RCC 7860 (cell line): ENCODE measurements at regions not wholly inside any gene's neighbourhood (a gene's known extent, or its start where the extent isn't known, plus 50 kb on each side); places are given as distances from the start of the nearest gene placed in this dataset.

ENCODE experiments used
- DNase-seq: peaks from one replicate; pipeline ENCODE4 v3.0.0-alpha.2; 2015; ENCODE audit warnings: low spot score
- FAIRE-seq: peaks from 2 replicates; lab custom pipeline; 2012; peaks lifted over from hg19 to GRCh38; lab: Jason Lieb, UNC

DNA sequence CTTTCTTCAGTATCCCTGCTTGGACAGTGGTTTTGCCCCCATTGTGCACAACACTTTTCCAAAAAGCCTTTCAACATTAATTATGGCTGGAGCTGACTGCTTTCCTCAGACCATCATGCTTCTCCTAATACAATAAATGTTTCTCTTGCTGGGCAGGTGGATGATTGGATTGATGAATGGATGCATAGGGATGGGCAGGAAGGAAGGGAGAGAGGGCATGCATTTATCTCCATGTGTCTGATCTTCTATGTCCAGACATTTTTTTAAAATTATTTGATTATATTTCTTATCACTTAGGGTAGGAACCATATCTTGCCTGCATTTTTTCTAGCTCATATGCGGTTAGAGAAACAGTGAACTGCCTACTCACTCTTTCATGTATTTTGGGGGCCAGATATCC is 218.5 kb downstream of the PRL start:
- no peak for FAIRE-seq

DNA sequence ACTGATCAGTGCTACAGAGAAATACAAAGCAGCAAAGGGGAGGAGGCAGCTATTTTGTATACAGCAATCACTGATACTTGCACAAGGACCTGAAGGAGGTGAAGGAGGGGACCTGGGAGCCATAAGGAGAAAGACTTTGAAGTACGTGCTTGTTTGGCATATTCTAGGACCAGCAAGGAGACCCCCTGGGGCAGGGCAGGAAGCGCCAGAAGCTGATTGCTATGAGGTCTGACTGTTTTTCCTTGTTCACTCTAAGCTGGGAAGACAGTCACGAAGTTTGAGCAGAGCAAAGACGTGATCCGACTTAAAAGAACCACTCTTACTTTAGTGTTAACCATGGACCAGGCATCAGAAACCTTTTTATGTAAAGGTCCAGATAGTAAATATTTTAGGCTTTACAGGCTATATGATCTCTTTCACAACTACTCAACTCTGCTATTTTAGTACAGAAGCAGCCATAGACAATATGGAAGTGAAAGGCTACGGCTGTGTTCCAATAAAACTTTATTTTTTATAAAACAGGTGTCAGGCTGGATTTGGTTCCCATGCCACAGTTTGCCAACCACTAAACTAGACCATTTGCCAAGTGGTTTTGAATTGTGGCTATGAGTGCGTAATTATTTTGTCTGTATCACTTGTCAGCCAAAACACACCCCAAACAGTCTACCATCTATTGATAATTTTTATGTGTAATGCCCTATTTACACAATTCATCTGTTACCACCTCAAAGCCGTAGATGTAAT is 217.9 kb downstream of the PRL start:
- FAIRE-seq (no peak), DNase-seq (no peak)

More for the DNA sequence above, 218.5 kb downstream of the PRL start:
- DNase-seq, result no peak

DNA sequence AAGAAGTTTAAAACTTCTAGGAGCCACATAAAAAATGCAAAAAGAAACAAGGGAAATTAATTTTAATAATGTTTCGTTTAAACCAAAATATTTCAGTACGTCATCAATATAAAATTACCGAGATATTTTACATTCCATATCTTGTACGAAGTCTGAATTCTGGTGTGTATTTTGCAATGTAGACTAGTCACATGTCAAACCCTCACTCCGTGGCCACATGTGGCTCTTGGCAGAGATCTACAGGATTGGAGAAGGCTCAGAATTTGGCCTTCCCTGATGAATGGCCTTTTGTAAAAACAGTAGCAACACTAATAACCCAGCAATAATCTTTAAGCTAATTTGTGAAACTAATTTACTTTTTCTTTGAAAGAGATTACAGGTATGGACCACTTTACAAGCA is 217.1 kb downstream of the PRL start:
- FAIRE-seq (no peak), DNase-seq (no peak)

DNA sequence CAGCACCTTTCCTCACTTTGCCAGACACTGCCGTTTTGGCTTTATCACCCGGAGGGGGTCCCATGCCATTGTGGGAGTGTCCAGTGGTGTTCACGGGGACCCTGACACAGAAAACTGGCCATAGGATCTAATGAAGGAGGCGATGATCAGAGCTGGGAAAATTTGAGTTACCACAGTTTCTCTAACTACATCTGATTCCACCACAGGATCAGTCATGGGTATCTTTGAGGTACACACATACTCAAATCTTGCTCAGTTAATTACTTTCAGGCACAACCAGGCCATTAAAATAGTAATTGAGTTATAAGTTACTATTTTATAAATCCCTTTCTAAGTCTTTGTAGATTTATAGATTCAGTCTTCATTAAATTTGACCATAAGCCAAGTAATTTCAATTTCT is 215.1 kb downstream of the PRL start:
- FAIRE-seq, result no peak
- no peak for DNase-seq

DNA sequence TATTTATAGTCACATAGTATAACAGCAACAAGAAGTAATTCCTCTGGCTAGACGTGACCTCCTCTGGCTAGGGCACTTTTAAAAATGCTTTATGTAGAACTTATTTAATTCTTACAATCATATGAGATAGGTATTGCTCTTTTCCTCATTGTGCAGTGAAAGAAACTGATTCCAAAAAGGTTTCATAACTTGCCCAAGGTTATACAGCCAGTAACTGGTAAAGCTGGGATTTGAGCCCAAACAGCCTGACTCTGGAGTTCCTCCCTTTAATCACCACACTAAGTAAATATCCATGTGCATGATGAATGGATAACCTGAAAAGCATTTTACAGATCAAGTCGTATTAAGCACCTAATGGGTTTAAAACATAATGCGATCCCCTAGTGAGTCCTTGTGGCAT is 214.6 kb downstream of the PRL start:
- no peak for FAIRE-seq
- DNase-seq, result no peak

DNA sequence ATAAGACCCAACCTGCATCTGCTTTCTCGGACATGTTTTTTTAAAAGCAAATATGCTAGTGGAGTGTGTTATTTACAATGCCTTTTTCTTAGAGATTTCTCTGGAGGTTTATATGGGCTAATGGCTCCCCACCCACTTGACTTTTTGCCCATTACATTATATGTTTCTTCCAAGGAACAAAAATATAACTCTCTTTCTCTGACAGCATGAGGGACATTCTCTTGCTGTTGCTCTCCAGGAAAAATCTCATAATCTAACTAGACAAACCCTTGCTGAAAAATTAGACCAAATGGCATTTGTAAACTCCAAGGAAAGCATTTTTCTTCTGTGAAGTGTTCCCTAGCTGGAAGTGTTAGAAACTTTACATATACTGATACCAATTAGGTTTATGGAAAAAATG is 213.7 kb downstream of the PRL start:
- DNase-seq (no peak), FAIRE-seq (no peak)

DNA sequence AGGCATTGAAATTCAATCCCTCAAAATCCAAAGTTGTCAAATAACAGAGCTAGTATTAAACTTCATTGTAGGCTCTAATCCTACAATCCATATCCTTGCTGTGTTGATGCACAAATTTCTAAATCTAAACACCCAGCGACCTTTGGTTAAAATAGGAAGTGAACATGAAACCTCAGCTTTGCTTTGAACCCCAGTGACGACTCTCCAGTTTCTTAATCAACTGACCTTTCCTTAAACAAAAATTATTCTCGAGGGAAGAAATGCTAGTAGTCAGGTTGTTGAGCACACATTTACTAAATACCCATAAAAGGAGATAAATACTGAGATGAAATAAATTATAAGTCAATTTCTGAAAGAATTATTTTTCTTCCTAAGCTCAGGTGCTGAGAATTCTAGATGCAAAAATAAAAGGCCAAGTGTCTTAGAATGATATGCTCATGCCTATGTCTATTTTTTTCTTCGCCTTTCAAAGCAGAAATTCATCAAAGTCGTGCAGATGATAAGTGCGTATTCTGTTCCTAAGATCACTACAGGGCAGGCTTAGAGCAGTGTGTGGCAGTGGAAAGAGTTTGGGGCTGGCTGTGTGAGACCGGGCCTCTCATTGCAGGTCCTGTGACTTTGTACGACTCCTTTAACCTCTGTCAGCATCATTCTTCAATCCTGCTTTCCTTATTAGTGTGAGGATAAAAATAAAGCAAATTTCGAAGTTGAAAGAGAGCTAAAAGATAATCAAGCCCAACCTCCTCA is 208.7 kb downstream of the PRL start:
- no peak for FAIRE-seq
- no peak for DNase-seq

DNA sequence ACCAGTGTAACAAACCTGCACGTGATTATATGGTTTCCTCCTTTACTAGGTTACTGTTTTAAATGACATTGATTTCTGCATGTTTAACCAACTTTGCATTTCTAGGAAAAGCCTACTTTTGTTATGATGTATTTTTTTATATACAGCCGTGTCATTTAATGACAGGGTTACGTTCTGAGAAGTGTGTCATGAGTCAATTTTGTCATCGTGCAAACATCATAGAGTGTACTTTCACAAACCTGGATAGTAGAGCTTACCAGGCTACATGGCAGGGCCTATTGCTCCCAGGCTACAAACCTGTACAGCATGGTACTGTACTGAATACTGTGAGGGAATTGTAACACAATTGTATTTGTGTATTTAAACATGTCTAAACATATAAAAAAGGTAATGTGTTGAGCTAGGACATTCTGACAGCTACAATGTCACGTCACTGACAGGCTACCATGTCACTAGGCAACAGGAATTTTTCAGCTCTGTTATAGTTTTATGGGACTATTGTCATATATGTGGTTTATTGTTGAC is 205.3 kb downstream of the PRL start:
- FAIRE-seq (no peak), DNase-seq (no peak)

DNA sequence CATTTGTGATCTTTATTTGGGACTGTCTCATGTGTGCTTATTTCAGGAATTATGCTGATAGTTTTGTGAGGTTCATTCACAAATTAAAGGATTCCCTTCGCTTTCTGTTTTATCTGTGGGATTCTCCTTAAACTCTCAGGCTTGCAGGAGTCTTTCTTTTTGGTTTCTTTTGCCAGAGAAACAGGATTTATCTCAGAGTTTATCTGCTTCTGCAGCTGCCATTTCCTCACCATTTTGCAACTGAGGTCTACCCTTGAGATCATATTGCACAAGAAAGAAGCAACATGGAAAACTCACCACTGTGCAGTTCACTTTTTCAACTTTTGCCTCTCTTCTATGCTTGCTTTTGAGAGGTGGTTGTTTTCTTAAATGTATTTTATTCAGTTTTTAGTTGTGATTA is 201.0 kb downstream of the PRL start:
- DNase-seq, result no peak

DNA sequence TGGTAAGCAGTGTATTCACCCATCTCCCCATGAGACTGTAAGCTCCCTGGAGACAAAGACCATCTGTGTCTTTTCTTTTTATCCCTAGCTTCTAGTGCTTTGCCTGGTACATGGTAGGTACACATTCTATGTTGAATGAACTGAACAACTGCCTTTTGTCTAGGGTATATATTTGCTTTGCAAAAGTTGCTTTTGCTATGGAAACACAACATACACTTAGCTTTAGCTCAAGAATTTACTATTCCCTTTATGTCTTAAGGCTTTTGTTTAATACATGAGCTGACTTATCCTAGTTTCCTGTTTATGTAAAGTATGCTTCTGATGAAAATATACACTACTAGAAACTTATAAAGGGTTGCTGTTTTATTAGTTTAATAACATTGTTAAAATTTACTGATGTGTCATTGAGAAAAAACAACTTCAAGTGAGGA is 198.2 kb downstream of the PRL start:
- FAIRE-seq (no peak), DNase-seq (no peak)

More for the DNA sequence above, 201.0 kb downstream of the PRL start:
- no peak for FAIRE-seq

DNA sequence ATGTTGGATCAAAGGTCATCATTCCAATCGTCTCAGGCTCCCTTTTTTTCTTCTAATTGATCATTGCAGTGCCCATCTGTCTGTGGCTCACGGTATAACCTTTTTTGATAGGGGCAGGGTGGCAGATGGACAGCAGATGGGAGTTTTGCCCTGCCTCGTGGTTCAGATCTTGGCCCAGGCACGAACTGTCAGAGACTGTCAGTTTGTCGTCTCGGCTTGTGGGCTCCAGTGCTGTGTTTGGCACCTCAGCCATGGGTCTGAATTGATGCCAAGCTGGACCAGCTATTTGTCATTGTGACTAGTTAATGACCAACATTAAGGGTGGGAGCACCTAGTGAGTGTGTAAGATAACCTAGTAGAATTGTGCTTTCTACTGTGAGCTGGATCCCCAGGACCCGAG is 197.6 kb downstream of the PRL start:
- DNase-seq (peak; percentile 21), FAIRE-seq (peak; percentile 68)

DNA sequence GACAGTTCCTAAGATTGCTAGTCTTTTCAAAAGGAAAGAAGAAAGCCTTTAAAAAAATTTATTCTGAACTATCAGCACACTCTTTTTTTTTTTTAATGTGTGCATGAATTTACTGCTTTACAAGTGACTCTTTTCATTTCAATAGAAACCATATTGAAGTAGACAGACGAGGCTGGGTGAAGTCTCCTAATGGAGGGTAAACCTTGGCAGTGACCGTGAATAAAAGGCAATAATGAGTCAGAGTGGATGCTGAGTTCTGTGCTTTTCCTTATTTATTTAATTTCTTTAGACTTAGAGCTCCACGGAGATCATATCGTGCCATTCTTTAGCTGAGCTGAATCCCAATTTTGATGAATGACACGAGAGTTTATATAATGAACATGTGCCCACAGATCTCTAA is 196.9 kb downstream of the PRL start:
- DNase-seq, result no peak
- FAIRE-seq, result no peak

DNA sequence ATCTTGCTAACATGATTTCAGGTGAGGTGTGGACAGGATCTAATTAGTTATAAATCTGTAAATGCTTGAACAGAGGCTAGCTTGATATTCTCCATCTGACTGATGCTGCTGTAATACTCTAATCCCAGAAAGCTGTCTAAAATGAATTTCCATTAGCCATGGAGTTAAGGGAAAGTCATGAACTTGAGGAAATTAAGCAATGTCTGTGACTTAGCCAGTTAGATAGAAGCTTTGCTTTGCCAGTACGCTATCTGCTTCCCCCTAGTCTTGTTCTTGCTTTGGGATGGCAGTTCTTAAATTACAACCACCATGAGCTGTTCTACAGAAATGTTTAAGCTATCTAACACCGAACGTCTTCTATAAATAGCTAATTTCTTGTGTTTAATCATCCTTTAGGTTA is 195.7 kb downstream of the PRL start:
- FAIRE-seq (no peak), DNase-seq (no peak)

DNA sequence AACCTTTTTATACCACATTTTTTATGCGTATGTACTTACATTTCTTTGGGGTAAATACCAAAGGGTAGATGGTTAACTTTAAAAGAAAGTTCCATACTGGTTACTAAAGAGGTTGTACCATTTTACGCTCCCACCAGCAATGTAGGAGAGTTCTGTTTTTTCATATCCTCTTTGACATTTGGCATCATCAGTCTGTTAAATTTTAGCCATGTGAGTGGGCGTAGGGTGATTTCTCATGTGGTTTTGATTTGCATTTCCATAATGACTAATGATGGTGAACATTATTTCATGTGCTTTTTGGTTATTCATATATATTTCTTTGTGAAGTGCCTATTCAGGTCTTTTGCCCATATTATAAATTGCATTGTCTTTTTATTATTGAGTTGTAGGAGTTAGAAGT is 194.2 kb downstream of the PRL start:
- DNase-seq (no peak), FAIRE-seq (no peak)

DNA sequence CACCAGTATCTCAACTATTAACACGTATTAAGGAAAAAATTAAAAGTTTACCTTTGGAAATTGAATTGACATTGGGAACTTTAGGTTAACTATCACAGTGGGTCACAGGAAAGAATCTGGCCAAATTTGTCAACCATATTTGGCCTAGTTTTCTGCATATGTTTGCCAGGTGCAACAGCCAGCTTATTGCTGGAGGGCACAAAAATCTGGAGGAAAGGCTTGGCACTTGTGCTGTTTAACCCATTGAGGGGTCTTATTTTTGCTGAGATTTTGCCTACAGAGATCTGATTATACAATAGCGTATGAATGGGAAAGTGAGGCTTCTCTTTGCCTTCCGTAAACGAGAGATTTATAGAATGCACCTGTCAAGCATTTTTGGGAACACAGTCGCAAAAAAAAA is 190.4 kb downstream of the PRL start:
- FAIRE-seq, result no peak

DNA sequence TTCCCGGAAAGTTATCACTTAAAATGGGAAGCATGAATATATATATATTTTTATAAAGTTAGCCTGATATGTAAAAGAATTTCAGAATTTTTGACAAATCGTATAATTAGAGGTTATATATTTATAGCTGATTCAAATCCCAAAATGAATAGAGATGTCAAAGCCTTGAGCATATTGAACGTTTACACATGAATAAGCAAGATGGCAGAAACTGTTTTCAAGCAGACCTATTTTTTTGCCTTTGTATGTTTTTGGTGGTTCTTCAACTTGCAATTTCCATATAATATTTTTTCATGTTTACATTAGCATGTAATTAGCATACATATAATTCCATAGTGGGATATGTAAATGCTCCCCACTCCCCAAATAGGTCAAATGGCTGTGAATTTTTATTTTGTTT is 189.9 kb downstream of the PRL start:
- no peak for DNase-seq
- no peak for FAIRE-seq

More for the DNA sequence above, 190.4 kb downstream of the PRL start:
- no peak for DNase-seq

DNA sequence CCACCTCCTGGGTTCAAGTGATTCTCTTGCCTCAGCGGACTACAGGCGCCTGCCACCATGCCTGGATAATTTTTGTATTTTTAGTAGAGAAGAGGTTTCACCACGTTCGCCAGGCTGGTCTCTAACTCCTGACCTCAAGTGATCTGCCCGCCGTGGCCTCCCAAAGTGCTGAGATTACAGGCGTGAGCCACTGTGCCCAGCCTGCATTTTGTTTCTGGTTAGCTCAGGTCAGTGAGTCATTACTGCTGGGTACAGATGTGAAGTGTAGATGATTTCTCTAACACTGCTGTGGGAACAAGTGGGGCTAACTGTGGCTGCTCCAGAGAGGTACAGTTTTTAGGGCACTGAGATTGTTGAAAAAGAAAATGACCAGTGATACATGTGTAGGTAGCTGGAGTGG is 188.6 kb downstream of the PRL start:
- FAIRE-seq (peak; percentile 83), DNase-seq (peak; percentile 51)

DNA sequence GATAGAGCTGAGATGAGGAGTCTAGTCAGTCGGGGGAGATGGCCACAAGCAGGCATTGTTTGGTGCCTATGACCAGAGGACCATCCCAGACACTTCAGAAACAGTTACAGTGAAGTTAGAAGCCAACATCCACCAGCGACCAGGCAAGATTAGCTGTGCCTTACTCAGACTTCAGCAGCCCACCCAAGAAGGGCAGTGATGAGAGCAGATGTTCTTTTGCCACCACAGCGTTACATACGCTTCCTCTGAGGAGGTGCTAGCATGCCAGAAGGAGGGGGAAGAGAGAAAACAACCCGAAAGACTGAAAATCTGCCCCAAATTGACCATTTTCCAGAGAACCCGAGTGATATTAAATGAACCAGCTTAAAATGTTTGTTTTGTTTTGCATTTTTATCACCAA is 186.8 kb downstream of the PRL start:
- FAIRE-seq (no peak), DNase-seq (no peak)

DNA sequence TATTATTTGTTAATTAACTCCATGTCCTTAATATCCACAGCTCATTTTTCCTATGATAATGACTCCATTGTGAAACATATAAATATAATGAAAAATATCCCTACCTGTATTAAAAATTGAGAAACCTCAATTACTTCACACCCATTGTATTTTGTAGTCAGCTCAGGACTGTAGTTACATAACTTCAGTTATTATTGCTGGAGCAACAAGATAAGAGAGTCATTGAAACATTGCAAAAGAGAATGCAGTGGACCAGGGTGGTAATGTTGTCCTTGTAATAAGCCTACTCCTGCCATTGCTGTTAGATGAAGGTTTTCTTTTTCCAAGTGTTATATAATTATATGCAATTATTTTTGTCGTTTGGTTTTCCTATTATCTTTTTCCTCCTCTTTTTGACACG is 184.4 kb downstream of the PRL start:
- FAIRE-seq (no peak), DNase-seq (no peak)

DNA sequence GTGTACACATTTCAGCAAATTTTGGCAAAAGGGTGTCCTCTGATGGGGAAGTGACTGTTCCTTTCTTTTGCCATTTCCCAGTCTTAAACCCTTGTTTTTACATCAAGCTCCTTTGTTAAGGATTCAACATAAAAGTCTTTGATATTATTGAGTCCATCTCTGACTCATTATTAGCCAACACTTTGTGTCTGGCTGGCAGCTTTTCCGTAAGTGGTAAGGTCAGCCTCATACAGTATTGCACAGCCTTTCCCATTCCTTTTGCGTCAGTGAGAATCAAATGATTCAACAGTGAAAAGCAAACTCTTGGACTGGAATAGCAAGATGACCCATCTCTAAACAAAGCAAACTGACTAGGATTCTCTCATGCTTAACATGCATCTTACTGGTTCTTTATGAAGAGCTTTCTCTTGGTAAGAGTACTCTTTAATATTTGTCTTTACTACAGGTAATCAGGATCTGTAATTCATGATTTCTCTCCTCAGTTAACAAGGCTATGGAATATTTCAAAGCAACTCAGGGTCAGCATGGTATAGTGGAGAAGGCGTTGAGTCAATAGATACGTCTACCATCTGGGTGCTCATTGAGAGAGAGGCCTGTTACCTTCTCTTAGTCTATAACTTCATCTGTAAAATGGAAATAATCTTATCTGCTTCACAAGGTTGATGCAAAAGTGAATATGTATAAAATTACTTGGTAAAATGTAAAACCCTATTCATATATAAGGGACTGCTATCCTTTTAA is 183.6 kb downstream of the PRL start:
- peak; percentile 85 for DNase-seq
- FAIRE-seq, result peak; percentile 89

DNA sequence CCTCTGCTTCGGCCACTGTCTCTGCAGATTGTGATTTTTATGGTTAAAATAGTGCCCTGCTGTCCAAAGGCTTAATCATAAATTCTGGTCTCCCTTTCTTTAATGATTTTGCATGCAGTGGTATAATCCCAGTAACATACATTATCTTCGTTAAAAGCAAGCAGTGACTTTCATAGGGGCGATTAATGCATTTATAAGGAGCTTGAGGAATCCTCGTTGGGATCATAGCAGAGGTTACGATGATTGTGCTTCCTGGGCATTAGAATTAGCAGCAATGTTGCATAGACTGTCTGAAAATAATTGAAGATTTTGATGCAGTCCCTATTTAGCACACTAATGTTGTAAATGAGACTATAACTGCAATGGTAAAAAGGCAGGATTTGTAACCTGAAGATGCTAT is 181.3 kb downstream of the PRL start:
- DNase-seq, result no peak
- FAIRE-seq, result no peak

DNA sequence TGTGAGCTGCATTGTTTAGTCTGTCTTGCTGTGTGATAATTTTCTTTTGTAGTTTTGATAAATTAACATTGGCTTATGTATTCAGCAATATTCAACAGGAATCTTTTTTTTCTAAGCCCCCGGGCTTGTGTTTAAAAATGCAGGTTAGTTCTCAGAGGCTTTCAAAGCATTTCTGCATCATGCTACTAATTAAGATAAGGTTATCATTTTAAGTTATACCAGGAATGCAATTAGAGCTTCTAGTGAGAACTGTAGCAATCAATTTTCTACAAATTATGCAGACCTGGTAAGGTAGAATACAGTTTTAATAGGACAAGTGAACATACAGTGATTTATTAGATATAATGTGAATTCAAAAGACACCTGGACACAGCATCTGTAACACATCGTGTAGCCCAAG is 179.2 kb downstream of the PRL start:
- FAIRE-seq (no peak), DNase-seq (no peak)
